IMR-90 (cell line): ENCODE measurements at regions not wholly inside any gene's neighbourhood (a gene's known extent, or its start where the extent isn't known, plus 50 kb on each side); places are given as distances from the start of the nearest gene placed in this dataset.
"Not testable (repeated sequence)": the region's sequence is repeated elsewhere in the genome, so short reads cannot be mapped to it uniquely, and the experiment has no call there.

Experiments used
- ATAC-seq: fragments of 200-7000 bp; cut with Tn5 transposase; 2 replicates; pipeline ENCODE4 v1.9.1; 2020; ENCODE audit warnings: low read depth, mild to moderate bottlenecking, moderate library complexity
- BruUV-seq: library from RNA; stranded (reverse); fragments of 400-500 nt; replicated peaks from 2 replicates; lab custom pipeline; 2021; lab: Mats Ljungman, UMichigan
- CTCF ChIA-PET: fragments of 300-600 bp; formaldehyde crosslinking; extraction: SDS; loops from one replicate; lab custom pipeline; 2021; ENCODE audit warnings: antibody characterized with exemption; lab: Yijun Ruan, JAX
- POLR2A ChIA-PET: fragments of 300-600 bp; sonication (Branson Sonifier 250); formaldehyde crosslinking; loops from one replicate; lab custom pipeline; 2022; ENCODE audit warnings: antibody characterized with exemption; ENCODE audit not compliant: unreplicated experiment; lab: Charles Lee
- DNase-seq: peaks from one replicate; pipeline ENCODE4 v3.0.0; 2013
- H2AFZ ChIP-seq: replicated peaks from 2 replicates; pipeline ENCODE3; 2013; ENCODE audit warnings: low read length, mild to moderate bottlenecking; ENCODE audit not compliant: poor library complexity
- H2AK5ac ChIP-seq: 2 replicates; pipeline ENCODE4 v1.6.1; 2013; ENCODE audit warnings: low read depth, low read length, inconsistent platforms
- H2AK9ac ChIP-seq: replicated peaks from 2 replicates; pipeline ENCODE3; 2013; ENCODE audit warnings: mild to moderate bottlenecking, low read depth, low read length, moderate library complexity; ENCODE audit not compliant: poor library complexity
- H2BK120ac ChIP-seq: 2 replicates; pipeline ENCODE4 v1.6.1; 2013; ENCODE audit warnings: low read depth, low read length, inconsistent platforms
- H2BK15ac ChIP-seq: 3 replicates; pipeline ENCODE4 v1.6.1; 2013; ENCODE audit warnings: low read depth, low read length, inconsistent platforms
- H2BK20ac ChIP-seq: 2 replicates; pipeline ENCODE4 v1.6.1; 2013; ENCODE audit warnings: low read depth, mild to moderate bottlenecking, inconsistent platforms, low read length, moderate library complexity
- H2BK5ac ChIP-seq: 2 replicates; pipeline ENCODE4 v1.6.1; 2013; ENCODE audit warnings: mild to moderate bottlenecking, low read depth, low read length, inconsistent platforms; ENCODE audit not compliant: poor library complexity, severe bottlenecking
- H3K14ac ChIP-seq: replicated peaks from 2 replicates; pipeline ENCODE4 v1.6.1; 2013; ENCODE audit warnings: low read depth, low read length, inconsistent platforms
- H3K18ac ChIP-seq: 2 replicates; pipeline ENCODE4 v1.6.1; 2013; ENCODE audit warnings: low read depth, low read length, control low read depth
- H3K23ac ChIP-seq: 2 replicates; pipeline ENCODE4 v1.6.1; 2013; ENCODE audit warnings: low read depth, low read length, inconsistent platforms
- H3K27ac ChIP-seq: 2 replicates; pipeline ENCODE4 v1.5.1; 2013; ENCODE audit warnings: mild to moderate bottlenecking, control low read depth, low read length; ENCODE audit not compliant: insufficient read depth
- H3K27me3 ChIP-seq: 2 replicates; pipeline ENCODE4 v1.6.1; 2013; ENCODE audit warnings: low read length; ENCODE audit not compliant: control insufficient read depth, insufficient read depth
- H3K36me3 ChIP-seq: 2 replicates; pipeline ENCODE4 v1.6.1; 2013; ENCODE audit warnings: low read length, mixed read lengths; ENCODE audit not compliant: control insufficient read depth, insufficient read depth
- H3K4ac ChIP-seq: 2 replicates; pipeline ENCODE4 v1.6.1; 2013; ENCODE audit warnings: low read depth, low read length, inconsistent platforms
- H3K4me1 ChIP-seq: 2 replicates; pipeline ENCODE4 v1.6.1; 2013; ENCODE audit warnings: low read length, mixed read lengths; ENCODE audit not compliant: control insufficient read depth, insufficient read depth
- H3K4me2 ChIP-seq: 2 replicates; pipeline ENCODE4 v1.6.1; 2013; ENCODE audit warnings: low read depth, mild to moderate bottlenecking, control low read depth, low read length, moderate library complexity
- H3K4me3 ChIP-seq: 2 replicates; pipeline ENCODE4 v1.5.1; 2013; ENCODE audit warnings: low read depth, mild to moderate bottlenecking, control low read depth, low read length, moderate library complexity; ENCODE audit not compliant: insufficient read depth
- H3K56ac ChIP-seq: 2 replicates; pipeline ENCODE4 v1.6.1; 2013; ENCODE audit warnings: low read length, inconsistent platforms; ENCODE audit not compliant: insufficient read depth; ENCODE audit errors: extremely low read depth
- H3K79me1 ChIP-seq, 2 experiments: 2 replicates each; pipeline ENCODE4 v1.6.1; 2013; ENCODE audit warnings: low read length in 2 of 2, inconsistent platforms in 1 of 2, low read depth in 1 of 2
- H3K9ac ChIP-seq: 2 replicates; pipeline ENCODE4 v1.6.1; 2013; ENCODE audit warnings: low read depth, low read length, control low read depth
- H3K9me1 ChIP-seq: 2 replicates; pipeline ENCODE4 v1.6.1; 2013; ENCODE audit warnings: low read length, inconsistent platforms; ENCODE audit not compliant: insufficient read depth
- H3K9me3 ChIP-seq: 2 replicates; pipeline ENCODE4 v1.6.1; 2013; ENCODE audit warnings: low read length; ENCODE audit not compliant: control insufficient read depth, insufficient read depth
- H4K20me1 ChIP-seq: 2 replicates; pipeline ENCODE4 v1.6.1; 2013; ENCODE audit warnings: low read length, inconsistent platforms; ENCODE audit not compliant: insufficient read depth
- H4K5ac ChIP-seq: 2 replicates; pipeline ENCODE4 v1.6.1; 2013; ENCODE audit warnings: mild to moderate bottlenecking, low read depth, low read length, control low read depth
- H4K8ac ChIP-seq, 2 experiments: 2 replicates each; pipeline ENCODE4 v1.6.1; 2013; ENCODE audit warnings: low read depth in 2 of 2, low read length in 2 of 2, control low read depth in 1 of 2, inconsistent platforms in 1 of 2
- H4K91ac ChIP-seq: 2 replicates; pipeline ENCODE4 v1.6.1; 2013; ENCODE audit warnings: low read depth, low read length, inconsistent platforms; ENCODE audit not compliant: insufficient read depth
- WGBS, 2 experiments: methylation state at CpG; one replicate each; pipeline versions ENCODE4 v1.1.5 to v1.1.7; 2013; ENCODE audit warnings: missing lambda C conversion rate in 2 of 2; ENCODE audit not compliant: insufficient read length in 1 of 2; ENCODE audit errors: extremely low coverage in 2 of 2; 5-methylcytosine and 5-hydroxymethylcytosine counted together
- dilution Hi-C: fragments of 300-500 bp; cut with HindIII; formaldehyde crosslinking; loops from one replicate; pipeline ENCODE4 v1.14.3; 2018; ENCODE audit warnings: low sequenced_read_pairs; ENCODE audit not compliant: unreplicated experiment
- in situ Hi-C: fragments of 300-500 bp; cut with MboI; formaldehyde crosslinking; loops from 3 replicates; pipeline ENCODE4 v1.14.3; 2019; ENCODE audit warnings: low sequenced_read_pairs, inconsistent platforms, mixed read lengths
- intact Hi-C: fragments of 100-400 bp; cut with micrococcal nuclease; formaldehyde crosslinking; loops from 2 replicates; pipeline ENCODE4 v1.10.0; 2022

- no CpG with 5 or more reads among the region's 2 CpGs for WGBS, 2 experiments
- H3K79me1 ChIP-seq, H3K4me2 ChIP-seq, POLR2A ChIA-PET, intact Hi-C loops, H2AK5ac ChIP-seq, H3K14ac ChIP-seq, H3K36me3 ChIP-seq, BruUV-seq, H3K27ac ChIP-seq, H4K20me1 ChIP-seq, H3K9ac ChIP-seq, ATAC-seq, in situ Hi-C loops, H3K4ac ChIP-seq, H3K4me3 ChIP-seq, dilution Hi-C loops, H2BK20ac ChIP-seq, H3K18ac ChIP-seq, H4K8ac ChIP-seq, H3K56ac ChIP-seq, H2BK15ac ChIP-seq, H2BK5ac ChIP-seq, H3K9me1 ChIP-seq, DNase-seq, H4K5ac ChIP-seq, H2BK120ac ChIP-seq, H4K91ac ChIP-seq, H3K9me3 ChIP-seq, H3K23ac ChIP-seq, H3K27me3 ChIP-seq, H2AK9ac ChIP-seq, H2AFZ ChIP-seq, H3K4me1 ChIP-seq, CTCF ChIA-PET: not testable (repeated sequence)
Measured at GRCh38 chr6:82529960-82530460, 166.4 kb downstream of the TPBG start.
